DMS53 treated with DMSO at 0.1 percent for 48 hours (cell line): ENCODE measurements at regions not wholly inside any gene's neighbourhood (a gene's known extent, or its start where the extent isn't known, plus 50 kb on each side); places are given as distances from the start of the nearest gene placed in this dataset.
A peak's percentile ranks its signal among the peaks of the same experiment; 100 is the strongest.
"Not testable (repeated sequence)": the region's sequence is repeated elsewhere in the genome, so short reads cannot be mapped to it uniquely, and the experiment has no call there.

ENCODE experiments used
- DNase-seq: peaks from one replicate; lab custom pipeline; 2025; ENCODE audit not compliant: unreplicated experiment; lab: John Stamatoyannopoulos, UW

GRCh38 chr2:103365071-103365470 lies 603.2 kb downstream of the TMEM182 start:
- no peak for DNase-seq

GRCh38 chr2:103367877-103368276 lies 606.0 kb downstream of the TMEM182 start:
- DNase-seq, result no peak

GRCh38 chr2:103383541-103383940 lies 621.7 kb downstream of the TMEM182 start:
- DNase-seq, result no peak

DNA sequence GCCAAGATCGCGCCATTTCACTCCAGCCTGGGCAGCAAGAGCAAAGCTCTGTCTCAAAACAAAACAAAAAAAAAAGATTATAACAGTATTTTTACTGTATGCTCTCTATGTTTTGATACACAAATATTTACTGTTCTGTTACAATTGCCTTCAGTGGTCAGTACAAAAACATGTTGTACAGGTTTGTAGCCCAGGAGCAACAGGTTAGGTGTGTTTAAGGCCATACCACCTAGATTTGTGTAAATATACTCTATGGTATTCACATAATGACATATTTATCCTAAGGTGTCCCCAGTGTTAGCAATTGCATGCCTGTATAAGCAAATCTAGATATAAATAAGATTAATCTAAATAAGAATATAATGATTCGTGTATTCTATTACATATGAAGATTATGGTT lies 625.0 kb downstream of the TMEM182 start:
- DNase-seq, result peak; percentile 57

DNA sequence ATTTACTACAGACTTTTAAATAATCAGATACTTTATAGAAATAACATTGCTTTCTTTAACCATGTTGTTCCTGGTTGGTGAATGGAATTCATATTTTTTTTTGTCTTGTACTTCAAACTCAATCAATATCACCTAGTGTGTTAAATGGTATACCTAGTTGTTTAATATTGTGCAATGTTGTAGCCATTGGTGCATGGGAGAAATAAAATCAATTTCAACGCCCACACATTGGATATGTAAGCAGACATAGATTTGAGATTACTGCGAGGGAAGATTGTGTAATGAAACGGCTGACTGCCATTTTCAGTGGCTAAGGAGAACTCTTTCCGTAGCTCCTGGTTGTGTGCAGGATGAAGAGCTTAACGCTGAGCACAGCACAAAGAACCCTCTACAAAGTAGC lies 626.1 kb downstream of the TMEM182 start:
- DNase-seq, result no peak

GRCh38 chr2:103396152-103396551 lies 634.3 kb downstream of the TMEM182 start:
- DNase-seq, result no peak

GRCh38 chr2:103401621-103402020 lies 639.8 kb downstream of the TMEM182 start:
- DNase-seq, result no peak

GRCh38 chr2:103402336-103402735 lies 640.5 kb downstream of the TMEM182 start:
- no peak for DNase-seq

DNA sequence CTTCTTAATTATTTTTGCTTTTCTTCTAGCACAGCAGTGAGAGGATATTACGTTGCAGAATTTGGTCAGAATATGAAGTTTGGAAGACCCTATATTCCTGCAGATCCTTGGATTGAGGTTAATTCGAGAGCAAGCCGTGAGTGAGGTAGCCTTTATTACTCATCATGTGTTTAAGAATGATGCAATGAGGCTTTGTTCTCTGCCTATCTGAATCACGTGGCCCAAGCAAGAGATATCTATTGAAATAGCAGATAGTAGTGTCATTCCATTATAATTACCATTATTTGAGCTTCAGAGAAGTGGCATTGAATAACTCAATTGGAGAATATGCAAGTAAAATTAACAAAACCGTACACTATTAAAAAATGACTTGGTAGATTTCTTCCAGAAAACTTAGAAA lies 641.1 kb downstream of the TMEM182 start:
- no peak for DNase-seq

DNA sequence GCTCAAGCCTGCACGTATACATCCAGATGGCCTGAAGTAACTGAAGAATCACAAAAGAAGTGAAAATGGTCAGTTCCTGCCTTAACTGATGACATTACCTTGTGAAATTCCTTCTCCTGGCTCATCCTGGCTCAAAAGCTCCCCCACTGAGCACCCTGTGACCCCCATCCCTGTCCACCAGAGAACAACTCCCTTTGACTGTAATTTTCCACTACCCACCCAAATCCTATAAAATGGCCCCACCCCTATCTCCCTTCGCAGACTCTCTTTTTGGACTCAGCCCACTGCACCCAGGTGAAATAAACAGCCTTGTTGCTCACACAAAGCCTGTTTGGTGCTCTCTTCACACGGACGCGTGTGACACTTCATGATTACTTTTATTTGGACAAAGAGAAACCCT lies 641.6 kb downstream of the TMEM182 start:
- DNase-seq, result not testable (repeated sequence)

DNA sequence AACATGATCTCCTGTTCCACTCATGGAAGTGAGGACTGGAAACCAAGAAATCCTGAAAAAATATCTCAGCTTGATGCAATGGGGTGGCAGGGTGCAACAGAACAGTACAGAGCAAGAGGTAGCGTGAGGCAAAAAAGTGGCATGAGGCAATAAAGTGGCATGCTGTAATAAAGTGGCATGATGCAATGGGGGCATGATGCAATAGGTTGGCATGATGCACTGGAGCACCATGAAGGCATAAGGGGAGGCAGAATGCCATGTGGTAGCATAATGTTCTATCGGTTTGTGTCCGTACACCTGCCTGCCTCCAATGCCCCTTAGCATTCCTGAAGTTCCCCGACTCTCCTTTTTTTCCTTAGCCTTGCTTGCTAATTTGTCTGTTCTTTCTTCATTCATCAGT lies 648.4 kb downstream of the TMEM182 start:
- DNase-seq, result no peak

DNA sequence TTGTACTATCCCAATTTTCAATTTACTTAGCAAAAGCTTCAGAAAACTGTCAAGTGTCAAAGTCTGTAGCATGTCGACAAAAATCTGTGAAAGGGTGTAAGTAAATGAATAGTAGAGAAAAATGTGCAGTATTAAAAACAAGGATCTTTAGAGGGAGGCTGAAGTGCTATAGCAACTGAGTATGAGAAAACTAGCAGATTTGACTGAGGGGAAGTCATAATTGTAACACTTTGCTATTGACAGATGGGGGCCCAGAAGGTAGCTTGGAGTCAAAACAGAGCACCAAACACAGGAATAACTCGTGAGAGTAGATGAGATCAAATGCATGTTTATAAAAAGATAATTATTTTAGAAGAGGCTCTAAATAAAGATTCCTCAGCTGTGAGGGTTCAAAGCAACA lies 657.7 kb downstream of the TMEM182 start:
- DNase-seq, result no peak

- no peak for DNase-seq
These were observed 661.3 kb downstream of the TMEM182 start for GRCh38 chr2:103423100-103423499.

DNA sequence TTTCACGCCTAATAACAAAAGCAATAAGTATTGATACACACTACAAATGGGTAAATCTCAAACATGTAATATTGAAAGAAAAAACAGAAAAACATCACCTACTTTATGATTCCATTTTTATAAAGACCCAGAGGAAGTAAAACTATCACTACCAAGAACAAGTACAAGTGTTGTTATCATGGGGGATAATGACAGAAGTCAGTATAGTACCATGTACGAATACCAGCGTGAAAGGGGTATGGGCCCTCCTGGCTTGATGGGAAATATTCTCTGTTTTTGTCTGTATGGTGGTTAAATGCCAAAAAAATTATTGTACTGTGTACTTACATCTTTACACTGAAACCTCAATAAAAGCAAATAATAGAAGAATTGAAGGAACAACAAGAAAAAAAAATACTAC lies 665.7 kb downstream of the TMEM182 start:
- DNase-seq, result no peak

DNA sequence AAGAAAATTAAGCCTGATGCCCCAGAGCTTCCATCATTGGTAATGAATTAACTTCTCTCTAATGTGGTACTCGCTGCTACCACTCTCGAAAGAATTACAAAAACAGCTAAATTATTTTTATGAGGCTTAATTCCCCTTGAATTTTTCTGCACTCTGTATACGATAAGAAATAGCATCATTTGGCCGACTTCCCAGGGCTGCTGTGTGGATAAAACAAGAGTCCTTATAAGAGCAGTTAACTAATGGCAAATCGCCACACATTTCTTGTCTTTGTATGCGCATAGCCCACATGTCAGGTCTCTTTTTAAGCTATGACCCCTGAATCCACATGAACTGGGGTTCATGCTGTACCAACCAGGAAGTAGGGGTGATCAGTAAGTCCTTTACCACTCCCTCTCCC lies 668.4 kb downstream of the TMEM182 start:
- no peak for DNase-seq

- DNase-seq, result no peak
These were observed 673.2 kb downstream of the TMEM182 start for GRCh38 chr2:103435010-103435409.

DNA sequence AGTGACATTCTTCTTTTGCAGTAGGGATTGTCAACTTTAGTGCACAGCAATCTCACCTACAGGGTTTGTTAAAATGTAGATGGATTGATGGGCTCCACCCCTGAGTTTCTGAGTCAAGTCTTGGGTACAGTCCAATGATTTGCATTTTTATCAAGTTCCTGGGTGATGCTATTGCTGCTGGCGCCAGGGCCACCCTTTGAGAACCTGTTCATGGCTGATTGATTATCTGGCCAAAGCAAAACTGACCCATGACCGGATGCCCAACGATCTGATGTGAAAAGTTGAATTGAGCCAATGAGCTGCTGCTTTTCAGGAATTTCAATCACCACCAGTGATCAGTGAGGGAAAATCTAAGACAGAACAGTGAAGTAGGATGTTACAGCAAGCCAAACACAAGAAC lies 675.3 kb downstream of the TMEM182 start:
- no peak for DNase-seq

DNA sequence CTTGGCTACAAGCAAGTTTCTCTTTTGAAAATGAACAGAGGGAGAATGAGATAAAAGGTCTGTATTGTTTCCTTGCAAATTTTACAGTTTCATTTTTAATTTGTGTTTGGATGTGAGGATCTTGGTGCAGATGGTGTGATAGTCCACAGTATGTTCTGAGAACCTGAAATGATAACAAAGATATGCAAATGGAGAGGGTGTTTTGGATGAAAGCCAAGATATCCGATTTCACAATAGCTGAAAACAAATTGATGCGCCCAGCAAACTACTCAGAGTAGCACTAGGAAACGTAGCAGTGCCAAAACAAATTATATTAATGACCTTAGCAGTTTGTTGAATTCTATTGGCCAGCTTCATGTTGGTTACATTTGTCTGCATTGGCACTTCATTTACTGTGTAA lies 683.5 kb downstream of the TMEM182 start:
- peak; percentile 51 for DNase-seq

- DNase-seq, result peak; percentile 48
These were observed 686.7 kb downstream of the TMEM182 start for GRCh38 chr2:103448495-103448894.

GRCh38 chr2:103451283-103451682 lies 689.5 kb downstream of the TMEM182 start:
- DNase-seq, result no peak

- peak; percentile 65 for DNase-seq
These were observed 697.5 kb downstream of the TMEM182 start for GRCh38 chr2:103459283-103459682.

DNA sequence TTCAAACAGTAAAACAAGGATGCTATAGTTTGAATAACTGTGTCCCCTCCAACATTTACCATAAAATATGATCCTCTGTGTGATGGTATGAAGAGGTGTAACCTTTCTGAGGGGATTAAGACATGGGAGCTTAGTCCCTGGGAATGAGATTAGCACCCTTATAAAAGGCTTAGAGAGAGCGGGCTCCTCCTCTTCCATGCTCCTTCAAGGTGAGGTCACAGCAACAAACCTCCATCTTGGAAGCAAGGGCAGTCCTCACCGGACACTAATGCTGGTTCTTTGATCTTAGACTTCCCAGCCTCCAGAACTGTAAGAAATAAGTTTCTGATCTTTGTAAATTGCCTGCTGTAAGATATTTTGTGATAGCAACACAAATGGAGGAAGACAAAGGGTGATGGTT lies 700.3 kb downstream of the TMEM182 start:
- no peak for DNase-seq

- DNase-seq, result no peak
These were observed 700.9 kb downstream of the TMEM182 start for GRCh38 chr2:103462712-103463111.

DNA sequence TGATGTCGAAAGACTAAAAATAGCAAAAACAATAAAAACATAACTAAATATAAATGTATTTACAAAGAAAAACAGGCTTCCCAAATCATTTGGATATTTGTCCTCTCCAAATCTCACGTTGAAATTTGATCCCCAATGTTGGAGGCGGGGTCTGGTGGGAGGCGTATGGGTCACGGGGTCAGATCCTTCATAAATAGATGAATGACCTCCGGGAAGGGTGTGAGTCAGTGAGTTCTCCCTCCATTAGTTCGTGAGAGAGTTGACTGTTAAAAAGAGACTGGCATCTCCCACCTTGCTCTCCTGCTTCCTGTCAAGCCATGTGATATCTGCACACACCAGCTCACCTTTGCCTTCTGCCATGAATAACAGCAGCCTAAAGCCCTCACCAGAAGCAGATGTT lies 703.0 kb downstream of the TMEM182 start:
- no peak for DNase-seq
